Subcutaneous abdominal adipose tissue (tissue), 5 donors: ENCODE measurements at regions not wholly inside any gene's neighbourhood (a gene's known extent, or its start where the extent isn't known, plus 50 kb on each side); places are given as distances from the start of the nearest gene placed in this dataset.

Source experiments
- H3K27ac ChIP-seq: one replicate; pipeline ENCODE4 v1.7.0; 2013; ENCODE audit warnings: low read depth, mild to moderate bottlenecking, inconsistent platforms, low read length, moderate library complexity
- H3K27me3 ChIP-seq, 5 donors: one replicate each; pipeline ENCODE4 v1.7.0; 2013; ENCODE audit warnings: low read length in 5 of 5, inconsistent platforms in 1 of 5; ENCODE audit not compliant: control insufficient read depth in 5 of 5, insufficient read depth in 4 of 5
- H3K36me3 ChIP-seq, 5 donors: one replicate each; pipeline ENCODE4 v1.7.0; 2013; ENCODE audit warnings: low read length in 5 of 5; ENCODE audit not compliant: control insufficient read depth in 5 of 5, insufficient read depth in 5 of 5
- H3K4me1 ChIP-seq, 5 donors: one replicate each; pipeline ENCODE4 v1.7.0; 2013; ENCODE audit warnings: low read length in 5 of 5, mild to moderate bottlenecking in 3 of 5, moderate library complexity in 1 of 5; ENCODE audit not compliant: control insufficient read depth in 5 of 5, insufficient read depth in 5 of 5
- H3K4me3 ChIP-seq, 5 donors: one replicate each; pipeline ENCODE4 v1.7.0; 2013; ENCODE audit warnings: low read length in 5 of 5, low read depth in 1 of 5
- H3K9ac ChIP-seq, 5 donors: one replicate each; pipeline ENCODE4 v1.7.0; 2013; ENCODE audit warnings: low read length in 5 of 5, mild to moderate bottlenecking in 4 of 5, moderate library complexity in 3 of 5
- H3K9me3 ChIP-seq, 5 donors: one replicate each; pipeline ENCODE4 v1.7.0; 2013; ENCODE audit warnings: low read length in 5 of 5; ENCODE audit not compliant: control insufficient read depth in 5 of 5
- donor health status: healthy.
- donor health status: healthy.
- donor health status: healthy.
- donor health status: healthy.
- donor health status: healthy.

- H3K9me3 ChIP-seq = no peaks in the 10 kb centered on the region
- H3K27me3 ChIP-seq = peaks cover 19 to 40% (median 36%) of the 10 kb centered on the region in 5 donors
- no peaks in the 10 kb centered on the region for H3K36me3 ChIP-seq
- H3K27ac ChIP-seq = no peak overlapping the region
- no peak overlapping the region for H3K9ac ChIP-seq
- H3K4me1 ChIP-seq = peaks cover 0 to 6% (median 0%) of the 10 kb centered on the region in 5 donors
- no peak overlapping the region for H3K4me3 ChIP-seq
Observed at GRCh38 chrX:2585158-2585470, 84.3 kb upstream of the DHRSX start.

- Histone ChIP-seq H3K9me3 (no peaks in the 10 kb centered on the region), H3K27me3 (peaks cover 19 to 41% (median 36%) of the 10 kb centered on the region in 5 donors), H3K27ac (no peak overlapping the region), H3K36me3 (no peaks in the 10 kb centered on the region), H3K4me3 (no peak overlapping the region), H3K9ac (no peak overlapping the region), H3K4me1 (peaks cover 0 to 6% (median 0%) of the 10 kb centered on the region in 5 donors)
Observed at GRCh38 chrX:2584251-2585157, 83.7 kb upstream of the DHRSX start.

- no peak overlapping the region for H3K27ac ChIP-seq
- H3K9me3 ChIP-seq = no peaks in the 10 kb centered on the region
- no peak overlapping the region for H3K4me3 ChIP-seq
- H3K36me3 ChIP-seq = no peaks in the 10 kb centered on the region
- peaks cover 0 to 6% (median 0%) of the 10 kb centered on the region in 5 donors for H3K4me1 ChIP-seq
- H3K9ac ChIP-seq = no peak overlapping the region
- H3K27me3 ChIP-seq = peaks cover 19 to 44% (median 36%) of the 10 kb centered on the region in 5 donors
Observed at GRCh38 chrX:2583194-2584162, 82.7 kb upstream of the DHRSX start.

DNA sequence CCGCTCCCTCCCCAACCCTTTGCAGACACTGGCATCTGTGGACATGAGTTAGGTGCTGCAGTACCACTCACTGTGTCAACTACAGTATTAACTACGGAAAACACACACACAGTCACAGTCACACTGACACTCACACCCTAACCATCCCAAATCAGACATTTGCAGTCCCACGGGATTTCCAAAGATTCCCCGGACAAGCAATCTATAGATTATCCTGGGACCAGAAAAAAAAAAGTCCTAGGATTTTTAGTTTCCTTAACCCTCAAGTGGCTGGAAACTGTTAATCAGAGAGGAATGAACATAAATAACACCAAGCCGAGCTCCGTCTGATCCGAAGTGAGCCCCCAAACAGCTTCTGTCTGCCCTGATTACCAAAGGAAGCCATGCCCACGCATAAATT, 81.9 kb upstream of the DHRSX start:
- H3K4me3 ChIP-seq = no peak overlapping the region
- no peaks in the 10 kb centered on the region for H3K36me3 ChIP-seq
- H3K27ac ChIP-seq = no peak overlapping the region
- no peak overlapping the region for H3K9ac ChIP-seq
- H3K9me3 ChIP-seq = no peaks in the 10 kb centered on the region
- peaks cover 0 to 6% (median 0%) of the 10 kb centered on the region in 5 donors for H3K4me1 ChIP-seq
- H3K27me3 ChIP-seq = peaks cover 19 to 47% (median 36%) of the 10 kb centered on the region in 5 donors

DNA sequence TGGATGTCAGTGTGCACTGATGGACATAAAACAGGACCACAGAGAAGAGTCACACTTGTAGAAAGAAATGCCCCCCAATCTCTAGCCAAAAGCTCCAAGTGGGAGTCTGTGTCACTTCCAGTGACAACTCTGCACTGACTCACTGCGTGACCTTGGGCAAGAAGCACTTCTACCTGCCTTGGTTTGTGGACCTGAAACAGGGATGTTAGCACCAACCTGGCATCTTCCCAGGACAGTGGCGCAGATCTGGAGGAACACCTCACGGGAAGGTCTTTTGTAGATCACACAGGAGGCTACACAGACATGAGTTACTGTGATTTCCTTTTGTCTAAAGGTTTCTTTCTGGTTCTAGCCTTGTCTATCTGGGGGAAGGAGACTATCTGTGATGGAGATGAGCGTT, 80.5 kb upstream of the DHRSX start:
- no peaks in the 10 kb centered on the region for H3K9me3 ChIP-seq
- H3K9ac ChIP-seq = no peak overlapping the region
- H3K4me1 ChIP-seq = peaks cover 0 to 6% (median 0%) of the 10 kb centered on the region in 5 donors
- H3K27me3 ChIP-seq = peaks cover 19 to 47% (median 36%) of the 10 kb centered on the region in 5 donors
- no peaks in the 10 kb centered on the region for H3K36me3 ChIP-seq
- H3K4me3 ChIP-seq = no peak overlapping the region
- no peak overlapping the region for H3K27ac ChIP-seq

DNA sequence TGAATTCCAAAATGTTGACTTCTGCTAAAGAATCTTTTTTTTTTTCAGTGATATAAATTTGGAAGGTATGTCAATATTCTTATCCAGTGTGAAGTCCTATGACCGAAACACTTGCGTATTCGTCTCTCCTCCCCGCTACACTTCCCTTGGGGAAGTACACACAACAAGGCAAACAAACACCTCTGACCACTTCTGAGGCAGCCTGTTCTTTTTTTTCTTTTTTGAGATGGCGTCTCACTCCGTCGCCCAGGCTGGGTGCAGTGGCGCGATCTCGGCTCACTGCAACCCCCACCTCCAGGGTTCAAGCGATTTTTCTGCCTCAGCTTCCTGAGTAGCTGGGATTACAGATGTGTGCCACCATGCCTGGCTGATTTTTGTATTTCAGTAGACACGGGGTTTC, 78.1 kb upstream of the DHRSX start:
- H3K9me3 ChIP-seq = no peaks in the 10 kb centered on the region
- H3K27me3 ChIP-seq = peaks cover 18 to 36% (median 25%) of the 10 kb centered on the region in 5 donors
- no peak overlapping the region for H3K27ac ChIP-seq
- H3K4me1 ChIP-seq = peaks cover 0 to 6% (median 0%) of the 10 kb centered on the region in 5 donors
- H3K9ac ChIP-seq = no peak overlapping the region
- no peaks in the 10 kb centered on the region for H3K36me3 ChIP-seq
- H3K4me3 ChIP-seq = no peak overlapping the region

- peaks cover 0 to 2% (median 0%) of the 10 kb centered on the region in 5 donors for H3K4me1 ChIP-seq
- H3K4me3 ChIP-seq = no peak overlapping the region
- no peaks in the 10 kb centered on the region for H3K36me3 ChIP-seq
- no peak overlapping the region for H3K27ac ChIP-seq
- H3K27me3 ChIP-seq = peaks cover 12 to 27% (median 18%) of the 10 kb centered on the region in 5 donors
- H3K9me3 ChIP-seq = no peaks in the 10 kb centered on the region
- no peak overlapping the region for H3K9ac ChIP-seq
Observed at GRCh38 chrX:2577844-2578466, 77.2 kb upstream of the DHRSX start.

DNA sequence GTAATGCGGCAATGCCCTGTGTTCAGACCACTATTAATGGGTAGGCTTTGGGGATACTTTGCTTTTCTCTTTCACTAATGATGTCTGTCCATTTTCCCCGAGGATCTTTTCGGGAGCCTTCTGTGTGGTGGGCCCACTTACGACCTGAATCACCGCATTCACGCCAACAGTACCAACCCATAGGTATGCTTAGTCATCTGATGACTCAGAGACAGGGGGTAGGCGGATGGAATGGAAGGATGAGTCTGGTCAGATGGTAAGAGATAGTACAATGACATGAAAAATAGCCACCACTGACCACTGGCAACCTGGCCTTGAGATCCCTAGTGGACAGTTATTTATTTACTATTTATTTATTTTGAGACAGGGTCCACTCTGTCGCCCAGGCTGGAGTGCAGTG, 76.0 kb upstream of the DHRSX start:
- Histone ChIP-seq H3K4me3 (no peak overlapping the region), H3K9me3 (no peaks in the 10 kb centered on the region), H3K9ac (no peak overlapping the region), H3K36me3 (no peaks in the 10 kb centered on the region), H3K27ac (no peak overlapping the region), H3K27me3 (peaks cover 4 to 16% (median 6%) of the 10 kb centered on the region in 5 donors), H3K4me1 (no peaks in the 10 kb centered on the region)

GRCh38 chrX:2574271-2574670, 73.5 kb upstream of the DHRSX start:
- Histone ChIP-seq H3K4me3 (no peak overlapping the region), H3K4me1 (no peaks in the 10 kb centered on the region)

More at GRCh38 chrX:2574271-2574670, 73.5 kb upstream of the DHRSX start:
- Histone ChIP-seq H3K9ac (no peak overlapping the region), H3K36me3 (no peaks in the 10 kb centered on the region), H3K9me3 (peaks cover 0 to 3% (median 0%) of the 10 kb centered on the region in 5 donors), H3K27me3 (peaks cover 0 to 3% (median 0%) of the 10 kb centered on the region in 5 donors), H3K27ac (no peak overlapping the region)
